H1 (cell line): ENCODE measurements at regions not wholly inside any gene's neighbourhood (a gene's known extent, or its start where the extent isn't known, plus 50 kb on each side); places are given as distances from the start of the nearest gene placed in this dataset.

ENCODE experiments used
- BRCA1 ChIP-seq: IDR thresholded peaks from 2 replicates; pipeline ENCODE4 v1.6.1; 2012; ENCODE audit warnings: low read depth, low read length, improper control_type of control experiment
- CEBPB ChIP-seq: IDR thresholded peaks from 2 replicates; pipeline ENCODE4 v1.6.1; 2012; ENCODE audit warnings: low read depth, low read length
- CTCF ChIP-seq, 3 experiments: IDR thresholded peaks; 1 replicate in 2 of 3; 2 replicates in 1 of 3; pipeline versions ENCODE4 v1.5.1 to v1.6.1; 2011; ENCODE audit warnings: low read length in 3 of 3, mild to moderate bottlenecking in 3 of 3, inconsistent platforms in 2 of 3, low read depth in 1 of 3, moderate library complexity in 1 of 3; ENCODE audit not compliant: insufficient read depth in 1 of 3; ENCODE audit errors: control extremely low read depth in 1 of 3
- EZH2 ChIP-seq: fragments of 200-600 bp; sonication (generic); IDR thresholded peaks from 2 replicates; pipeline ENCODE4 v1.7.1; 2012; ENCODE audit warnings: low read depth, mild to moderate bottlenecking, moderate library complexity, low read length, inconsistent platforms; ENCODE audit not compliant: severe bottlenecking
- HDAC2 ChIP-seq, 2 experiments: fragments of 300-600 bp in 1 of 2; sonication (generic) in 1 of 2; IDR thresholded peaks; 2 replicates each; pipeline ENCODE4 v1.6.1; 2011 to 2012; ENCODE audit warnings: low read depth in 2 of 2, low read length in 2 of 2, mild to moderate bottlenecking in 2 of 2, moderate library complexity in 2 of 2, borderline replicate concordance in 1 of 2, inconsistent platforms in 1 of 2
- MAX ChIP-seq: IDR thresholded peaks from 2 replicates; pipeline ENCODE4 v1.6.1; 2012; ENCODE audit warnings: inconsistent platforms
- POLR2AphosphoS5 ChIP-seq: IDR thresholded peaks from 2 replicates; pipeline ENCODE4 v1.6.1; 2011; ENCODE audit warnings: low read depth, low read length

- TF ChIP-seq CTCF (IDR thresholded peaks at IDR 0.05; ENCODE audit: control extremely low read depth in 1 of 3, insufficient read depth in 1 of 3, low read depth in 1 of 3, low read length in 3 of 3) (no peak), EZH2 (no peak), POLR2AphosphoS5 (no peak), HDAC2 (IDR thresholded peaks at IDR 0.05; ENCODE audit: borderline replicate concordance in 1 of 2, low read depth in 2 of 2, low read length in 2 of 2) (no peak), CEBPB (no peak), BRCA1 (no peak), MAX (no peak)
These were observed 86.9 kb upstream of the PITRM1 start for GRCh38 chr10:3259499-3259898.
